Osteoblast (primary cell): ENCODE measurements at regions not wholly inside any gene's neighbourhood (a gene's known extent, or its start where the extent isn't known, plus 50 kb on each side); places are given as distances from the start of the nearest gene placed in this dataset.
A peak's percentile ranks its signal among the peaks of the same experiment; 100 is the strongest.

Source experiments
- DNase-seq: peaks from one replicate; pipeline ENCODE4 v3.0.0; 2011; ENCODE audit warnings: low spot score, mixed read lengths; ENCODE audit not compliant: insufficient read length; ENCODE audit errors: missing footprints
- H2AFZ ChIP-seq: 2 replicates; pipeline ENCODE4 v1.6.0; 2011; ENCODE audit warnings: mild to moderate bottlenecking, low read length
- H3K27ac ChIP-seq: 2 replicates; pipeline ENCODE4 v1.5.1; 2011; ENCODE audit warnings: mild to moderate bottlenecking, low read depth, low read length, moderate library complexity
- H3K27me3 ChIP-seq: 2 replicates; pipeline ENCODE4 v1.6.0; 2012; ENCODE audit warnings: mild to moderate bottlenecking, control low read depth, inconsistent platforms, low read length, moderate library complexity; ENCODE audit not compliant: insufficient read depth
- H3K36me3 ChIP-seq: 2 replicates; pipeline ENCODE4 v1.5.1; 2011; ENCODE audit warnings: mild to moderate bottlenecking, low read length, control low read depth, moderate library complexity; ENCODE audit not compliant: insufficient read depth
- H3K4me1 ChIP-seq: 2 replicates; pipeline ENCODE4 v1.5.1; 2011; ENCODE audit warnings: mild to moderate bottlenecking, low read length, control low read depth, moderate library complexity; ENCODE audit not compliant: insufficient read depth
- H3K4me2 ChIP-seq: 2 replicates; pipeline ENCODE4 v1.6.0; 2011; ENCODE audit warnings: mild to moderate bottlenecking, low read length; ENCODE audit not compliant: insufficient read depth
- H3K4me3 ChIP-seq: fragments of 200-600 bp; sonication (generic); 3 replicates; pipeline ENCODE4 v1.5.1; 2012; ENCODE audit warnings: mild to moderate bottlenecking, low read length, inconsistent platforms; ENCODE audit not compliant: insufficient read depth
- H3K79me2 ChIP-seq: 2 replicates; pipeline ENCODE4 v1.6.0; 2012; ENCODE audit warnings: mild to moderate bottlenecking, low read length, control low read depth, inconsistent platforms; ENCODE audit not compliant: insufficient read depth
- H3K9me3 ChIP-seq: 2 replicates; pipeline ENCODE4 v1.5.1; 2011; ENCODE audit warnings: low read depth, low read length, control low read depth
- H4K20me1 ChIP-seq: 2 replicates; pipeline ENCODE4 v1.6.0; 2012; ENCODE audit warnings: mild to moderate bottlenecking, low read length, control low read depth; ENCODE audit not compliant: insufficient read depth
- TF ChIP-seq, protein P1 (sequence below): IDR thresholded peaks from 2 replicates; pipeline ENCODE4 v1.5.1; 2011; ENCODE audit warnings: mild to moderate bottlenecking, low read depth, low read length, moderate library complexity; ENCODE audit errors: extremely low read depth

- Histone ChIP-seq H3K4me1 (peaks cover 5% of the 10 kb centered on the region), H3K4me3 (no peak overlapping the region), H3K36me3 (no peaks in the 10 kb centered on the region), H4K20me1 (no peaks in the 10 kb centered on the region), H3K27me3 (no peaks in the 10 kb centered on the region), H3K9me3 (no peaks in the 10 kb centered on the region), H3K79me2 (no peaks in the 10 kb centered on the region), H2AFZ (no peak overlapping the region), H3K4me2 (no peak overlapping the region), H3K27ac (no peak overlapping the region)
- DNase-seq, result no peak
- TF ChIP-seq, protein P1, sequence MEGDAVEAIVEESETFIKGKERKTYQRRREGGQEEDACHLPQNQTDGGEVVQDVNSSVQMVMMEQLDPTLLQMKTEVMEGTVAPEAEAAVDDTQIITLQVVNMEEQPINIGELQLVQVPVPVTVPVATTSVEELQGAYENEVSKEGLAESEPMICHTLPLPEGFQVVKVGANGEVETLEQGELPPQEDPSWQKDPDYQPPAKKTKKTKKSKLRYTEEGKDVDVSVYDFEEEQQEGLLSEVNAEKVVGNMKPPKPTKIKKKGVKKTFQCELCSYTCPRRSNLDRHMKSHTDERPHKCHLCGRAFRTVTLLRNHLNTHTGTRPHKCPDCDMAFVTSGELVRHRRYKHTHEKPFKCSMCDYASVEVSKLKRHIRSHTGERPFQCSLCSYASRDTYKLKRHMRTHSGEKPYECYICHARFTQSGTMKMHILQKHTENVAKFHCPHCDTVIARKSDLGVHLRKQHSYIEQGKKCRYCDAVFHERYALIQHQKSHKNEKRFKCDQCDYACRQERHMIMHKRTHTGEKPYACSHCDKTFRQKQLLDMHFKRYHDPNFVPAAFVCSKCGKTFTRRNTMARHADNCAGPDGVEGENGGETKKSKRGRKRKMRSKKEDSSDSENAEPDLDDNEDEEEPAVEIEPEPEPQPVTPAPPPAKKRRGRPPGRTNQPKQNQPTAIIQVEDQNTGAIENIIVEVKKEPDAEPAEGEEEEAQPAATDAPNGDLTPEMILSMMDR, result no peak
These were observed 370.8 kb upstream of the NT5C1B start for GRCh38 chr2:18959952-18960717.

DNA sequence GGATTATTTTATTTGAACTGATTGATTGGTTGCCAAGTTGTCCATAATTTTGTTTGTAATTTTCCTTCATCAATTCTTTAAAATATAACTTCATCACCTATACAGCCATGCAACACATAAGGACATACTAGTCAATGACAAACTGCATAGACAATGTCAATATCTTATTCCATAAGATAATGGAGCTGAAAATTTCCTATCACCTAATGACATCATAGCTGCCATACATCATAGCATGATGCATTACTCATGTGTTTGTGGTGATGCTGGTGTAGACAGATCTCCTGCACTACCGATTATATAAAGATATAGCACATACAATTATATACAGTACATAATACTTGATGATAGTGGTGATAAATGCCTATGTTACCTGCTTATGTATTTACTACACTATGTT, 369.8 kb upstream of the NT5C1B start:
- Histone ChIP-seq H3K79me2 (no peaks in the 10 kb centered on the region), H3K9me3 (no peaks in the 10 kb centered on the region), H3K4me3 (no peak overlapping the region), H3K4me1 (peaks cover 5% of the 10 kb centered on the region), H3K36me3 (no peaks in the 10 kb centered on the region), H2AFZ (no peak overlapping the region), H4K20me1 (no peaks in the 10 kb centered on the region), H3K27me3 (no peaks in the 10 kb centered on the region), H3K27ac (no peak overlapping the region), H3K4me2 (no peak overlapping the region)
- DNase-seq, result no peak
- TF ChIP-seq, protein P1, result no peak

DNA sequence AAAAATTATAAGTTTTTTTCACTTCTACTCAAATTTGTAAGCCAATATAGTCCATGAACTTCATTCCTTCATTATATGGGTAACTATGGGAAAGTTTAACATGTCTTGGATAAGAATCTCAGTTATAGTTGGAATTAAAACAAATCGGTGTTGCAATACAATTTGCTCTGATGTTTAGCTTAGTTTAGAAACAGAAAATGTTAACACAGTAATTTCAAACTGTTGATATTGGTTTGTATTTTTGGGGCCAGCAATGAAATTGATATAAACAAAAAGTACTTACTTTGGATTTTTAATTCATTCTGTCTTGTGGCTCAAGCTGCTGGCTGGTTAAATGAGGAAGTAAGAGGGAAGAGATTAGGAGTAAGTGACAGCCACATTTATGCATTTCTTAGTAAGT, 368.5 kb upstream of the NT5C1B start:
- no peak for DNase-seq
- Histone ChIP-seq H3K36me3 (no peaks in the 10 kb centered on the region), H3K27me3 (no peaks in the 10 kb centered on the region), H3K79me2 (no peaks in the 10 kb centered on the region), H3K4me1 (peaks cover 5% of the 10 kb centered on the region), H3K27ac (no peak overlapping the region), H3K4me2 (no peak overlapping the region), H3K4me3 (no peak overlapping the region), H4K20me1 (no peaks in the 10 kb centered on the region), H2AFZ (no peak overlapping the region), H3K9me3 (no peaks in the 10 kb centered on the region)
- TF ChIP-seq, protein P1, result no peak

GRCh38 chr2:18950361-18950851, 361.0 kb upstream of the NT5C1B start:
- H4K20me1 ChIP-seq, result no peaks in the 10 kb centered on the region
- no peaks in the 10 kb centered on the region for H3K9me3 ChIP-seq
- H2AFZ ChIP-seq, result peak overlapping the region; percentile 27
- no peaks in the 10 kb centered on the region for H3K79me2 ChIP-seq
- no peak overlapping the region for H3K4me3 ChIP-seq
- H3K36me3 ChIP-seq, result no peaks in the 10 kb centered on the region
- no peaks in the 10 kb centered on the region for H3K27me3 ChIP-seq
- peak overlapping the region; percentile 76 for H3K27ac ChIP-seq
- peak; percentile 94 for DNase-seq
- peaks cover 13% of the 10 kb centered on the region for H3K4me1 ChIP-seq
- TF ChIP-seq, protein P1, result no peak
- peak overlapping the region; percentile 52 for H3K4me2 ChIP-seq
